SK-N-SH (cell line): ENCODE measurements at regions not wholly inside any gene's neighbourhood (a gene's known extent, or its start where the extent isn't known, plus 50 kb on each side); places are given as distances from the start of the nearest gene placed in this dataset.

Experiments
- CTCF ChIA-PET: fragments of 300-600, 350-600 bp; formaldehyde crosslinking; extraction: SDS; loops from one replicate; lab custom pipeline; 2021; lab: Yijun Ruan, JAX
- POLR2A ChIA-PET: fragments of 350-600 bp; sonication (Branson Sonifier 250); formaldehyde crosslinking; extraction: SDS; loops from one replicate; lab custom pipeline; 2020; ENCODE audit warnings: antibody characterized with exemption, inconsistent platforms; lab: Yijun Ruan, JAX
- DNase-seq: peaks from one replicate; pipeline ENCODE4 v3.0.0; 2012
- H2AFZ ChIP-seq: fragments of 200-600 bp; sonication (generic); 2 replicates; pipeline ENCODE4 v1.8.1; 2016; ENCODE audit warnings: antibody characterized with exemption, mild to moderate bottlenecking, low read depth
- H3F3A ChIP-seq: fragments of 200-600 bp; sonication (generic); replicated peaks from 2 replicates; pipeline ENCODE3; 2016; ENCODE audit warnings: antibody characterized with exemption, mild to moderate bottlenecking; ENCODE audit not compliant: insufficient read depth
- H3K27ac ChIP-seq, 2 experiments: fragments of 200-500 bp in 1 of 2; fragments of 200-600 bp in 1 of 2; sonication (Bioruptor generic) in 1 of 2; sonication (generic), shearing (Covaris generic) in 1 of 2; 2 replicates each; pipeline versions ENCODE4 v1.5.1 to v1.6.1; 2014 to 2016; ENCODE audit warnings: low read depth in 2 of 2, inconsistent platforms in 1 of 2, low read length in 1 of 2, mild to moderate bottlenecking in 1 of 2, mixed read lengths in 1 of 2
- H3K27me3 ChIP-seq: fragments of 200-600 bp; sonication (generic), shearing (Covaris generic); 2 replicates; pipeline ENCODE4 v1.6.1; 2016; ENCODE audit warnings: mixed run types; ENCODE audit not compliant: insufficient read depth
- H3K36me3 ChIP-seq, 2 experiments: fragments of 200-500 bp in 1 of 2; fragments of 200-600 bp in 1 of 2; sonication (Bioruptor generic) in 1 of 2; sonication (generic) in 1 of 2; replicated peaks in 1 of 2; 2 replicates each; pipeline versions ENCODE3 to v1.5.1; 2014 to 2016; ENCODE audit warnings: low read length in 1 of 2, mild to moderate bottlenecking in 1 of 2; ENCODE audit not compliant: insufficient read depth in 2 of 2, control insufficient read depth in 1 of 2
- H3K4me1 ChIP-seq, 2 experiments: fragments of 200-500 bp in 1 of 2; fragments of 200-600 bp in 1 of 2; sonication (Bioruptor generic) in 1 of 2; sonication (generic), shearing (Covaris generic) in 1 of 2; 2 replicates each; pipeline versions ENCODE4 v1.5.1 to v1.6.1; 2014 to 2016; ENCODE audit warnings: low read depth in 1 of 2, low read length in 1 of 2, mixed run types in 1 of 2; ENCODE audit not compliant: insufficient read depth in 2 of 2, control insufficient read depth in 1 of 2
- H3K4me2 ChIP-seq: fragments of 200-600 bp; sonication (generic), shearing (Covaris generic); 2 replicates; pipeline ENCODE4 v1.6.1; 2017; ENCODE audit warnings: mixed run types
- H3K4me3 ChIP-seq, 2 experiments: fragments of 200-500 bp in 1 of 2; fragments of 200-600 bp in 1 of 2; sonication (Bioruptor generic) in 1 of 2; sonication (generic), shearing (Covaris generic) in 1 of 2; 2 replicates each; pipeline versions ENCODE4 v1.5.1 to v1.8.1; 2014 to 2016; ENCODE audit warnings: low read depth in 2 of 2, inconsistent platforms in 1 of 2, low read length in 1 of 2, mild to moderate bottlenecking in 1 of 2, mixed read lengths in 1 of 2, moderate library complexity in 1 of 2
- H3K79me2 ChIP-seq: fragments of 200-600 bp; sonication (generic); 2 replicates; pipeline ENCODE4 v1.8.1; 2017; ENCODE audit warnings: mild to moderate bottlenecking; ENCODE audit not compliant: insufficient read depth
- H3K9ac ChIP-seq: fragments of 200-600 bp; sonication (generic); 2 replicates; pipeline ENCODE4 v1.6.1; 2017; ENCODE audit warnings: mixed run types
- H3K9me2 ChIP-seq: fragments of 200-600 bp; sonication (generic); 2 replicates; pipeline ENCODE4 v1.6.1; 2017; ENCODE audit warnings: mixed run types
- H3K9me3 ChIP-seq: fragments of 200-600 bp; sonication (generic); 2 replicates; pipeline ENCODE4 v1.6.1; 2017; ENCODE audit warnings: mixed run types, mild to moderate bottlenecking, moderate library complexity
- H4K20me1 ChIP-seq: fragments of 200-600 bp; sonication (generic); 2 replicates; pipeline ENCODE4 v1.6.1; 2017; ENCODE audit warnings: mild to moderate bottlenecking, mixed run types; ENCODE audit not compliant: insufficient read depth
- CHD2 ChIP-seq: fragments of 150-350 bp; IDR thresholded peaks from 2 replicates; pipeline ENCODE4 v1.6.1; 2018; ENCODE audit warnings: low read length; ENCODE audit not compliant: partially characterized antibody
- ELF1 ChIP-seq: IDR thresholded peaks from 2 replicates; pipeline ENCODE4 v1.4.0; 2012
- EP300 ChIP-seq, 2 experiments: IDR thresholded peaks; 2 replicates each; pipeline versions ENCODE4 v1.4.0 to v1.6.1; 2012; ENCODE audit warnings: borderline replicate concordance in 1 of 2, low read depth in 1 of 2, low read length in 1 of 2
- FOSL2 ChIP-seq: IDR thresholded peaks from 2 replicates; pipeline ENCODE4 v1.4.0; 2012; ENCODE audit warnings: low read depth, mild to moderate bottlenecking, moderate library complexity, borderline replicate concordance
- FOXJ3 ChIP-seq: sonication (generic); formaldehyde crosslinking; IDR thresholded peaks from 2 replicates; pipeline ENCODE4 v1.5.1; 2020; ENCODE audit warnings: mild to moderate bottlenecking, missing genetic modification reagents
- FOXM1 ChIP-seq: IDR thresholded peaks from 2 replicates; pipeline ENCODE4 v1.4.0; 2012; ENCODE audit warnings: low read depth, mild to moderate bottlenecking
- GABPA ChIP-seq: IDR thresholded peaks from 2 replicates; pipeline ENCODE4 v1.4.0; 2012; ENCODE audit warnings: low read depth, mild to moderate bottlenecking
- IRF3 ChIP-seq: fragments of 150-350 bp; IDR thresholded peaks from 2 replicates; pipeline ENCODE4 v1.6.1; 2016; ENCODE audit warnings: mild to moderate bottlenecking, low read depth, low read length
- JUND ChIP-seq: IDR thresholded peaks from 2 replicates; pipeline ENCODE4 v1.4.0; 2012
- MEF2A ChIP-seq: IDR thresholded peaks from 2 replicates; pipeline ENCODE4 v1.4.0; 2012; ENCODE audit warnings: low read depth, borderline replicate concordance
- NRF1 ChIP-seq: IDR thresholded peaks from 2 replicates; pipeline ENCODE4 v1.6.1; 2012; ENCODE audit warnings: low read depth, mild to moderate bottlenecking, low read length
- POLR2AphosphoS5 ChIP-seq: IDR thresholded peaks from 2 replicates; pipeline ENCODE4 v1.6.1; 2012; ENCODE audit warnings: low read depth, low read length
- REST ChIP-seq: IDR thresholded peaks from 2 replicates; pipeline ENCODE4 v1.6.1; 2012; ENCODE audit warnings: mild to moderate bottlenecking, low read depth, low read length, moderate library complexity
- RFX5 ChIP-seq: IDR thresholded peaks from 2 replicates; pipeline ENCODE4 v1.6.1; 2012; ENCODE audit warnings: mild to moderate bottlenecking, improper control_type of control experiment, low read length
- RXRA ChIP-seq: IDR thresholded peaks from 2 replicates; pipeline ENCODE4 v1.4.0; 2012; ENCODE audit warnings: low read depth, mild to moderate bottlenecking, borderline replicate concordance
- TCF12 ChIP-seq: IDR thresholded peaks from 2 replicates; pipeline ENCODE4 v1.4.0; 2012
- TEAD4 ChIP-seq: IDR thresholded peaks from 2 replicates; pipeline ENCODE4 v1.4.0; 2012; ENCODE audit warnings: mild to moderate bottlenecking, borderline replicate concordance; ENCODE audit not compliant: insufficient read depth
- USF1 ChIP-seq: IDR thresholded peaks from 2 replicates; pipeline ENCODE4 v1.4.0; 2012; ENCODE audit warnings: low read depth, borderline replicate concordance
- YY1 ChIP-seq: IDR thresholded peaks from 2 replicates; pipeline ENCODE4 v1.4.0; 2012; ENCODE audit warnings: low read depth, mild to moderate bottlenecking
- WGBS: methylation state at CpG from one replicate; pipeline ENCODE4 v1.1.6; 2017; ENCODE audit warnings: low lambda C conversion rate; 5-methylcytosine and 5-hydroxymethylcytosine counted together

- peak; percentile 54; the same call in 1 of the 2 replicates for TF ChIP-seq REST
- TF ChIP-seq POLR2AphosphoS5, result peak; percentile 88; the same call in 1 of the 2 replicates
- TF ChIP-seq TEAD4, result peak; percentile 100
- TF ChIP-seq YY1, result peak; percentile 67; the same call in 1 of the 2 replicates
- TF ChIP-seq TCF12, result peak; percentile 97
- TF ChIP-seq RXRA, result peak; percentile 84
- TF ChIP-seq ELF1, result peak; percentile 61
- peak; percentile 44 to 99; a peak in 3 of 4 replicates for TF ChIP-seq EP300 (IDR thresholded peaks at IDR 0.05; ENCODE audit: borderline replicate concordance in 1 of 2, low read depth in 1 of 2, low read length in 1 of 2)
- TF ChIP-seq FOSL2, result peak; percentile 100
- peak; percentile 87; the same call in 1 of the 2 replicates for TF ChIP-seq MEF2A
- no peak for TF ChIP-seq FOXJ3
- TF ChIP-seq GABPA, result peak; percentile 46
- TF ChIP-seq IRF3, result no peak
- peak; percentile 100 for TF ChIP-seq JUND
- TF ChIP-seq USF1, result peak; percentile 35; the same call in 1 of the 2 replicates
Measured at GRCh38 chr7:116443101-116443523, 56.4 kb upstream of the CAV2 start (continued).

- 62% methylated on average over 3 of the region's 3 CpGs for WGBS
- Histone ChIP-seq H3K4me3 (no peak overlapping the region), H3K36me3 (no peaks in the 10 kb centered on the region), H4K20me1 (no peaks in the 10 kb centered on the region), H3K9ac (peak overlapping the region; percentile 35; the same call in 1 of the 2 replicates), H3K4me2 (peak overlapping the region; percentile 32; the same call in 1 of the 2 replicates), H3K27ac (peak overlapping the region; percentile 76 to 87; a peak in 3 of 4 replicates), H3K79me2 (no peaks in the 10 kb centered on the region), H3K4me1 (peaks cover 2 to 68% of the 10 kb centered on the region in 2 experiments), H2AFZ (0 out of 2 replicates have a peak overlapping the region, but pooled peaks have one; percentile 7), H3F3A (peaks cover 52% of the 10 kb centered on the region), H3K9me3 (no peaks in the 10 kb centered on the region), H3K27me3 (no peaks in the 10 kb centered on the region), H3K9me2 (no peaks in the 10 kb centered on the region)
- POLR2A ChIA-PET, result no interaction called here
- no peak for TF ChIP-seq IRF3
- no peak for TF ChIP-seq CHD2
- no peak for TF ChIP-seq NRF1
- no peak for TF ChIP-seq FOXM1
- TF ChIP-seq TCF12, result no peak
- TF ChIP-seq RFX5, result no peak
- TF ChIP-seq TEAD4, result no peak
- CTCF ChIA-PET, result no interaction called here
- no peak for DNase-seq
Measured at GRCh38 chr7:116443646-116444045, 55.9 kb upstream of the CAV2 start.
